HAP-1 (cell line): ENCODE measurements at regions not wholly inside any gene's neighbourhood (a gene's known extent, or its start where the extent isn't known, plus 50 kb on each side); places are given as distances from the start of the nearest gene placed in this dataset.

Experiments
- DNase-seq, 2 experiments: peaks; one replicate each; pipeline ENCODE4 v3.0.0-alpha.2; 2016 to 2020; ENCODE audit warnings: low spot score in 2 of 2
- H3K27me3 ChIP-seq: fragments of 250-450 bp; sonication (Bioruptor Pico); 2 replicates; pipeline ENCODE4 v1.5.1; 2020; ENCODE audit warnings: low read depth, mild to moderate bottlenecking, moderate library complexity
- H3K36me3 ChIP-seq: fragments of 250-450 bp; sonication (Bioruptor Pico); replicated peaks from 2 replicates; pipeline ENCODE4 v1.5.1; 2020; ENCODE audit warnings: mild to moderate bottlenecking
- H3K4me1 ChIP-seq: fragments of 250-450 bp; sonication (Bioruptor Pico); 2 replicates; pipeline ENCODE4 v1.5.1; 2020; ENCODE audit warnings: mild to moderate bottlenecking
- H3K4me3 ChIP-seq: fragments of 250-450 bp; sonication (Bioruptor Pico); 2 replicates; pipeline ENCODE4 v1.5.1; 2020; ENCODE audit warnings: mild to moderate bottlenecking, moderate library complexity
- H3K9me3 ChIP-seq: fragments of 250-450 bp; sonication (Bioruptor Pico); 2 replicates; pipeline ENCODE4 v1.5.1; 2020; ENCODE audit warnings: mild to moderate bottlenecking, moderate library complexity
- in situ Hi-C: fragments of 300-500 bp; cut with MboI; formaldehyde crosslinking; loops from 3 replicates; pipeline ENCODE4 v1.14.3; 2020; ENCODE audit warnings: low sequenced_read_pairs, inconsistent platforms, mixed read lengths

DNA sequence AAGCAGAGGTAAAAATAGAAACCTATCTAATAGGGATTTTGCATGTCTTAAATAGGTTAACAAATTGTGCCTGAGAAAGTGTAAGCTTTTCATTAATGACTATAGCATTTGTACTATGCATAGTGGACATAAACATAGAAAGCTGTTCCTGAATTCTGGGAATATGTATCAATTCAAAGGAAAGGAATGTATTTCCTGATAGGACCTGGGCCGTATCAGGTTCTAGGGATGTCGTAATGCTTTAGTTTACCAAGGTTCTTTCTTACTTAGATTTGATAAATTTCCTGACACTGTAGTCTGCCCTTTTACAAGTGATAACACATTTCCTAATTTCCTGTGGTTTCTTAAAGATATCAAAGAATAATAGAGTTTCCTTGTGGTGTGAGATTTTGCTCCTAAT is 191.3 kb downstream of the CDH7 start:
- no peak for DNase-seq
- Histone ChIP-seq H3K36me3 (no peaks in the 10 kb centered on the region), H3K4me3 (no peak overlapping the region), H3K4me1 (peaks cover 12% of the 10 kb centered on the region), H3K27me3 (no peaks in the 10 kb centered on the region), H3K9me3 (no peaks in the 10 kb centered on the region)
- in situ Hi-C loops: no loop called here

DNA sequence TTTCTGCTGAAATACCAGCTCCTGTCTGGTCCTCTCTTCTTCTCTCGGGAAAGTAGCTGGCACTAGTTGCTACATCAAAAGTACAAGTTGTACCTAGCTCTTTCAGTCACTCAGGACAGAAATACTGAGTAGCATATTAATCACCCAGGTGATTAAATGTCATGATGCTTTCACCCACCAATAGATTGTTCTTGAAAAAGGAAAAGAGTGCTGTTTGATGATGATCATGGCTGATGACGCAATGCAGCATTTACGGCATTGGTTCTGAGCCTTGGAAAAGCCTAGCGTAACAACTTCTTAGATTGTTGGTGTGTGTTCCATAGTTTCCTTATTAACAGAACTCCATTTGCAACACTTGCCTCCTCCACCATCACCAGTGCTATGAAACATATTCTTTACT is 190.7 kb downstream of the CDH7 start:
- Histone ChIP-seq H3K4me3 (no peak overlapping the region), H3K4me1 (peaks cover 11% of the 10 kb centered on the region), H3K36me3 (no peaks in the 10 kb centered on the region), H3K9me3 (no peaks in the 10 kb centered on the region), H3K27me3 (no peaks in the 10 kb centered on the region)
- in situ Hi-C loops: no loop called here
- DNase-seq: no peak
